HG02970 (cell line): ENCODE measurements at regions not wholly inside any gene's neighbourhood (a gene's known extent, or its start where the extent isn't known, plus 50 kb on each side); places are given as distances from the start of the nearest gene placed in this dataset.

ENCODE experiments used
- ATAC-seq: cut with Tn5 transposase; IDR thresholded peaks from one replicate; pipeline ENCODE4 v1.9.1; 2021; ENCODE audit warnings: mild to moderate bottlenecking, moderate library complexity, moderate number of reproducible peaks; ENCODE audit not compliant: unreplicated experiment, low FRiP score

GRCh38 chr5:161235569-161235968 lies 311.0 kb downstream of the GABRB2 start:
- ATAC-seq, result no peak

DNA sequence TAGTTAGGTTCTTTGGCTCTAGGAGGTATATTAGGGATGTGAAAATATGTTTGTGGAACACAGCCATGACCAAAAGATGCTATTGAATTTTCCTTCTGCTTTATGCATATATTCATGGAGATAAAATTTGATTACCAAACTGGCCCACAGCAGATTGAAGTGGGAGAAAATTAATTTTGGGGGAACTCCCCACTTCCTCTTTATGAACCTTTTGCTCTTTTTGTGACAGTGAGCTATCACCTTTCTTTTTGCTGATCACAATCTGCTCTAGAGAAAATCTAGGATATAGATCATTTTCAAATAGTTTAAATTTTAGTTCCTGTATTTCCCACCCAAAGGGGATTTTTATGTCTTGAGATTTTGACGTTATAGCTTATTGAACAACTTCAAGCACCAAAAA lies 313.0 kb downstream of the GABRB2 start:
- ATAC-seq, result no peak

GRCh38 chr5:161230221-161230620 lies 316.3 kb downstream of the GABRB2 start:
- no peak for ATAC-seq

DNA sequence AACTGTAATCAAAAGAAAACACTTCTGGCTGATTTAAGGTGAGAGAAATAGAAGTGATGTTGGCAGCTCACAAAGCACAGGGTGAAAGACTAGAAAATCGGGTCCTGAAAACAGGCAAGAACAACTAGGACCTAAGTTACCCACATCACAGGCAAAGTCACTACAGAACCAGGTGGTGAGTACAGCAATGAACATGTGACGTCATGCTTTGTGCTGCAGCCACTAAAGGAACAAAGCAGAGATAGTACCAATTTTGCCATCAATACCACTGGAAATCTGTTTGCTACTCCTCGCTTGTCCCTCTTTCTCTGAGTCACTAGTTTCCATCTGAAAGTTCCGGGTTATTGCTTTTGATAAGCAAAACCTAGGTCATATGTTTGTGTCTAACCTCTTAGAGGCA lies 326.7 kb downstream of the GABRB2 start:
- no peak for ATAC-seq

DNA sequence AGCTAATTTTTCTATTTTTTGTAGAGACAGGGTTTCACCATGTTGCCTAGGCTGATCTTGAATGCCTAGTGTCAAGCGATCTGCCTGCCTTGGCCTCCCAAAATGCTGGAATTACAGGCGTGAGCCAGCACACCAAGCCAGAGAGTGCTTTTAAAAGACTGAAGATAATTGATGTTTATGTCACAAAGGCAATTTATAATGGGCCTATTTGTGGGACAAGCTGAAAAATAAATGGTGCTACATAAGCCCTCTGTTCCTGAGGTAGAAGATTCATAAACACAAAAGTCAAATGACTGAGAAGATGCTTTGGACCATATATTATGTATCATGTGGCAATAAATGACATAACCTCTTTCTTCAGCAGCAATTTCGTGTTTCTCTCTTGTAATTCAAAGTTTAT lies 329.6 kb downstream of the GABRB2 start:
- ATAC-seq, result no peak

DNA sequence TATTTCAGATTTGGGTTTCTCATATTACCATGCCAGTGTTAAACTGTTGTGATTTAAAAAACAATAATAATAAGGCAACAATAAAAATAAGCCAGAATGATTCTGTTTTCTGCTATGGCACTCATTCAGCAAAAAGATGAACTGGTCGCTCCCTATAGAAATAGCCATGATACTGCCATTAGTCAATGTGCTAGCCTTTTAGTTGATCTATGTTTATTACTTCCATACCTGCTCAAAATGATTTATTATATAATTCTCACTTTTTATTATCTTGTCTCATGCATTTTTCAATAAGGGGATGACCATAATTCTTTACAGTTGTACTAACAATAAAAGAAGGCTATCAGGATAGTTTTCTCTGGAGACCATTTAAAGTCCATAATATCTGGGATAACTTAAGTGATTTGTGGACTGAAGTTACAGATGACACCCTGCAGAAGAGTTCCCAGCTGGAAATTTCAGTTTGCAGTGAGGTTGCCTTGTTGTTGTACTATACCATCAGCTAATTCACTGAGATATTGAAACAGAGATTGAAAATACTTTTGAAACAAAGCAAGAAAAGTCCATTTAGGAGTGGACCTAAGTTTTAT lies 334.3 kb downstream of the GABRB2 start:
- no peak for ATAC-seq

GRCh38 chr5:161201558-161201957 lies 345.0 kb downstream of the GABRB2 start:
- no peak for ATAC-seq

GRCh38 chr5:161190778-161191177 lies 338.8 kb upstream of the ATP10B start:
- no peak for ATAC-seq

- ATAC-seq, result no peak
Observed at GRCh38 chr5:161190086-161190485, 338.1 kb upstream of the ATP10B start.

DNA sequence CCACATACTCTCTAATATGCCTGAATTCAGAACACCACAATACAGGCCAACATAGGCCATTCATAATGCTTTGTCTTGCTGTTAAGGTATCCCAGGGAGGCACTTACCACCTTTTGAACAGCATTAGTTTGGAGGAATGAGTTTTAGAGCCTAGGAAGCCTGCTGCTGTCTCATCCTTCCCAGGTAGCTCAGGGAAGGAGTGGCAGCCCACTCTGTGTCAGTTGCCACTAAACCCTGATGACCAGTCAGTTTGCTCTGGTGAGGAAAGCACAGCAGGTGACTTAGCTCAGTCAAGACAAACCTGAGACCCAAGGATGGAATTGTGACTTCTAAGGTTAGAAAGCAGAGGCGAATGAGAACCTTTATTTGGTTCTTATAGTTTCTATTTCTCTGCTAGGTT lies 337.4 kb upstream of the ATP10B start:
- no peak for ATAC-seq

DNA sequence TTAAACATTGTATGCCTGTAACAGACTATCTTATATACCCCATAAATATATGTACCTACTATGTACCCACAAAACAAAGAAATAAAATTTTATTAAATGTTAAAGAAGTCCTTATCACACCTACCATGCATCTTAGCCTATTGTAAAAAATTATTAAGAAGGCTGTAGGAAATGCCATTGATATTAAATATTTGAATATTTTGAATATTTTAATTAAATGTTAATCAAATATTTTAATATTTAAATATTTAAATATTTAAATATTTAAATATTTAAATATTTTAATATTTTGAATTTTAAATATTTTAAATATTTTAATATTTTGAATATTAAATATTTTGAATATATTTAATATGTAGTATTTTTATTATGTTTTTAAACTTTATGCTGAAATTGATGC lies 331.5 kb upstream of the ATP10B start:
- no peak for ATAC-seq

DNA sequence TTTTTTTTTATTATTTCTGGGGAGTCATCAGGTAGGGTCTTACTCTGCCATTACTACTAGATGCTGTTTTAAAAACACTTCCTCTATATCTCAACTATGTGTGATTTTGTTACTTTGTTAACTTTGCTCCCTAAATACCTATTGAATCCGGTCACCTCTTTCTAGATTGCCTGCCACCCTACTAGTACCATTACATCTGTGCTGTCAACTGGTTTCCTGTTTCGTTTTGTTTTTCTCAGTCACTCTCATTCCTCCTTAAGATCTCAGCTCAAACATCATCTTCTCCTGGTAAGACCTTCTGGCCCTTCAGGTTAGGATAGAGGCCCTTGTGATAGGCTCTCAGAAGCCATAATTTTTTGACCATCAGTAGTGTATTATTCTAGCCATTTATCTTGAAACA lies 324.2 kb upstream of the ATP10B start:
- no peak for ATAC-seq

DNA sequence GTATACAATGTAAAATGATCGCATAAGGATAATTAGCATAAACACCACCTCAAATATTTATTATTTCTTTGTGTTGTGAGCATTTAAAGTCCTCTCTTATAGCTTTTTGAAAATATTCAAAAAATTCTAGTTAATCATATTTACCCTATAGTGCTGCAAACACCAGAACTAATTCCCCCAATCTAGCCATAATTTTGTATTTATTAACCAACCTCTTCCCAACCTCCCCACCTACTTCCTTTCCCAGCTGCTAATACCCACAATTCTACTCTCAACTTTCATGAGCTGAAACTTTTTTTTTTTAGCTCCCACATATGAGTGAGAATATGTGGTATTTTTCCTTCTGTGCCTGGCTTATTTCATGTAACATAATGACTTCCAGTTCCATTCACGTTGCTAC lies 317.8 kb upstream of the ATP10B start:
- no peak for ATAC-seq

DNA sequence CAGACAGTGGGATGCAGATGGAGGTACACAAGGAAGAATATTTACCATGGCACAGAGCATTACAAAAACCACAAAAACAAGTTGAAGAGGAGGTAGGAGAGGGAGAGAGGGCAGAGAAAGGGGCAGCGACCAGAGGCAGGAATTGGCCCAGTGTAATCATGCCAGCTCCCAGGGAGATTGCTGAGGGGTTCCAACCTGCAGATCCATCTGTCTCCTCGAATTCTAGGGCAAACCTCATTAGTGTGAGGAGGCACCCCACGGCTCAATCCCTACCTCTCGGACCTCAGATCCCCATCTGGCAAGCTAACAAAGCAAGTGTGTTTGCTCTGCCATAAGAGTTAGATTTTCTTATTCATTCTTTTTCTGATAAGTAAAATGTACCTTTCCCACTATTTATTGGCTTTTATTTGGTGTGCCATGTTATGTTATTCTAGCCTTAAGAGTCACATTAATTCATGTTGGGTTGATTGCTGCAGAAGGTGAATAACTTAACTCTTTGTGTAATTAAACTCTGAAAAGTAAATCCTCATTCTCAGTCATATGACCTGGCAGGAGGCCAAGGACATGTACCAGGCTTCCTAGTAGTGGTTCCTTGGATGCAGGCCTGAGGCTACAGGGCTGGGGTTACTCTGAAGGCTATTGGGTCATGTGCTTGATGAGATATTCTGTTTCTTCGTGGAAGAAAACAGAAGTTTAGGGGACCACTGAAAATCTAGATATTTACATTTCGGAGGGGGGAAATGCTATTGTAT lies 315.2 kb upstream of the ATP10B start:
- no peak for ATAC-seq

GRCh38 chr5:161165998-161166660 lies 314.1 kb upstream of the ATP10B start:
- ATAC-seq, result no peak

- no peak for ATAC-seq
Observed at GRCh38 chr5:161157925-161158324, 305.9 kb upstream of the ATP10B start.

DNA sequence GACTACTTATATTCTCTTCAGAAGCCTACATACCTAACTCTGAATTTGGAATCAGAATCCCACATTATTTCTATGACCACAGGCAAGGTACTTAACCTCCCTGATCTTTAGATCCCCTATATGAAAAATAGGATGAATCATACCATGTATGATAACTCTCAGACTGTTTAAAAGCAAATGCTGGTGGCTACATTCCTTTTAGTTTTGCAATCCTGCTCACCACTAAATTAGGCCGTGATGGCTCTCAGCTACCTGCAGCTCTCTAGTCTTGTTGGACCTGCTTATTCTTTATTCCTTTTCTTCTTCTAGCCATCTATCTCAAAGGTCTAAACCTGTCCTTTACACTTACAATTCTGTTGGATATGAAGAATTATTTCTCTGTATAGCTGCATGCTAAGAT lies 303.4 kb upstream of the ATP10B start:
- no peak for ATAC-seq

DNA sequence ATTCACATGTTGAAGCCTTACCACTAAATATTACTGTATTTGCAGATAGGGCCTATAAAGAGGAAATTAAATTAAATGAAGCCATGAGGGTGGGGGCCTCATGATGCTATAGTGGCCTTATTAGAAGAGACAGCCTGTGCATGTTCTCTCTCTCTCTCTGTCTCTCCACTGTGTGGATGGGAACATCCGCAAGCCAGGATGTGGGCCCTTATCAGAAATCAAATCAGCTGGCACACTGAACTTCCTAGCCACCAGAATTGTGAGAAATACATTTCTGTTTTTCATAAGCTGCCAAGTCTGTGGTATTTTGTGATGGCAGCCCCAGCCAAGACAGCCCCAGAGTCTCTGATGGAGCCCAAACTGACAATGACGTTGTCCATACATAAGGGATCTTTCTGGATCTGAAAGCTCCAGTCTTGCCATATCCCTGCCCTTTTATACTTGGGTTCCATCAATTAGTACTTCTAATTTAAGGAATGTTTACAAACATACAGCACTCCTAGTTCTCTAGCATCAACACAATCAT lies 300.5 kb upstream of the ATP10B start:
- ATAC-seq, result no peak

DNA sequence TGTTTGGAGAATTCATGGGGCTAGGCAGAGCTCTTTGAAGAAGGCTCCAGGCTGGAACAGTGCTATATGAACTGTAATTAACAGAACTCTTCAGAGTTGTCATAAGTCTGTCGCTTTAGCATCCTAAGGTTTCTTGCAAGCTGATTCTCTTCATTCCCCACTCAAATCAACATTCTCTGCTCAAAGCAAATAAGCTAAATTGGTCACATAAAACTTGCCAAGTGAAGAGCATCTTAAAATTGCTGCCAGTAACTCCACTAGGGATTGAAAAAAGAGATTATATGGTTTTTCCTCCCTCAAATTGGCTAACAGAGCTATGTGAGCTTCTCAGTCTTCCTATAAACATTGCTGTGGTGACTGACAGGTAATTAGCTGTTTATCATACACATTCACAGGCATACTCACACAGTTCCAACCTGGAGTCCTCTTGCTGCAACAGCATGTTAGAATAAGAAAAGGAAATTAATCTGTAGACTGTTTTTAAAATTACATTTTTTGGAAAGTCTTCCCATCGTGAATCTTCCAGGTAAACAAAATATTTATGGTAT lies 298.5 kb upstream of the ATP10B start:
- ATAC-seq, result no peak

GRCh38 chr5:161149078-161149477 lies 297.1 kb upstream of the ATP10B start:
- ATAC-seq, result no peak

DNA sequence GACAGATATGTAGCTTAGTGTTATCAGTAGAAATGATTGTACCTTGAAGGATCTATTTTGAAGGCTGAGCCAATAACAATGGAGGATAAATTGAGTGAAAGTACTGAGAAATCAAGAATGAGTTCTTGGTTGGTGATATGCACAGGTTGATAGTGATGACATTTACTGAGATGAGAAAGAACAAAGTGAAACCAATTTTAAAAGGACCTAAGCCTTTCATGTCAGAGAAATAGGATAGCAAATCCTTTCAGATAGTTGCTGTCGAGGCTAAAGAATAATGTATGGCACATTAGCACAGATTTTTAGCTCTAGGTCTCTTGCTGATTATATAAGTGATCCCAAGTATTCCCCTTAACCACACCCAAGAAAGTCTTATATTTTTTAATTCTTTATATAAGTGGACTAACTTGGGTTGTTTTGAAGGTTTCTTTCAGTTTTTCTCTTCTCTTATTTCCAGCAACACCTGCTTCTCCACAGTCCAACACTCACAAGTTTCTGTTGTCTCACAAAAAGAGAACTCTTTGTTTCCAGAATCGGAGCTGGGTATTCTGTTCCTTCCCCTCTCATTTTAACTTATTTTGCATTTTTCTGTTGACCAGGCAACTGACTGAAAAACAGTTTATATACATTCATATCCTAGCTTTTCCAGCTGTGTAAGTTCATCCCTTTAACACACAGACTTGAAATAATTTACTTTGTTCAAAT lies 286.9 kb upstream of the ATP10B start:
- ATAC-seq, result no peak
